ENCODE measurements at regions not wholly inside any gene's neighbourhood (a gene's known extent, or its start where the extent isn't known, plus 50 kb on each side); places are given as distances from the start of the nearest gene placed in this dataset.
"Not testable (repeated sequence)": the region's sequence is repeated elsewhere in the genome, so short reads cannot be mapped to it uniquely, and the experiment has no call there.

- Histone ChIP-seq H2BK5ac (ENCODE audit: low read depth, low read length, poor library complexity, severe bottlenecking) (no peak overlapping the region), H3K36me3 (ENCODE audit: control insufficient read depth in 1 of 2, insufficient read depth in 2 of 2, low read depth in 1 of 2, low read length in 2 of 2) (no peaks in the 10 kb centered on the region), H3K4me2 (ENCODE audit: low read length, poor library complexity, severe bottlenecking) (no peak overlapping the region), H3K9me3 (ENCODE audit: control insufficient read depth, low read length) (peaks cover 26% of the 10 kb centered on the region), H2AFZ (ENCODE audit: low read depth, low read length) (no peak overlapping the region), H2BK120ac (ENCODE audit: low read depth, low read length) (no peak overlapping the region), H2BK12ac (ENCODE audit: low read length in 2 of 2) (no peak overlapping the region), H4K91ac (ENCODE audit: low read length) (no peak overlapping the region), H3K14ac (ENCODE audit: low read length in 2 of 2) (no peak overlapping the region), H3K4me3 (ENCODE audit: insufficient read depth in 1 of 2, low read depth in 1 of 2, low read length in 2 of 2) (no peak overlapping the region), H3K23ac (ENCODE audit: low read length in 2 of 2) (no peak overlapping the region), H3K9ac (ENCODE audit: low read length) (no peak overlapping the region), H4K8ac (ENCODE audit: low read length) (no peak overlapping the region), H2BK15ac (ENCODE audit: low read depth, poor library complexity, severe bottlenecking) (no peak overlapping the region), H3K27me3 (ENCODE audit: control insufficient read depth in 1 of 2, insufficient read depth in 1 of 2, low read length in 2 of 2) (peaks cover 1 to 11% of the 10 kb centered on the region in 2 experiments), H3K18ac (ENCODE audit: low read depth in 1 of 2, low read length in 2 of 2) (no peak overlapping the region), H2AK5ac (ENCODE audit: low read length, severe bottlenecking) (no peak overlapping the region), H3K4me1 (ENCODE audit: control insufficient read depth, insufficient read depth, low read depth, low read length) (no peaks in the 10 kb centered on the region), H3K4ac (ENCODE audit: low read depth in 1 of 2, low read length in 2 of 2) (no peak overlapping the region), H3K79me1 (replicated peaks; ENCODE audit: low read length, poor library complexity, severe bottlenecking) (no peaks in the 10 kb centered on the region), H3K27ac (ENCODE audit: low read length, poor library complexity, severe bottlenecking) (no peak overlapping the region)
- no CpG with 5 or more reads among the region's 3 CpGs for WGBS
- no peak for DNase-seq
Observed at GRCh38 chr1:47599777-47600176, 161.9 kb downstream of the FOXD2 start.

GRCh38 chr1:47602491-47602890 is 164.6 kb downstream of the FOXD2 start:
- not testable (repeated sequence) for H3K4me2 ChIP-seq (ENCODE audit: low read length, poor library complexity, severe bottlenecking); H2BK5ac ChIP-seq (ENCODE audit: low read depth, low read length, poor library complexity, severe bottlenecking); H3K23ac ChIP-seq (ENCODE audit: low read length in 2 of 2); H4K91ac ChIP-seq (ENCODE audit: low read length); H3K9ac ChIP-seq (ENCODE audit: low read length); H3K4me3 ChIP-seq (ENCODE audit: insufficient read depth in 1 of 2, low read depth in 1 of 2, low read length in 2 of 2); H3K4me1 ChIP-seq (ENCODE audit: control insufficient read depth, insufficient read depth, low read depth, low read length); H3K14ac ChIP-seq (ENCODE audit: low read length in 2 of 2); H3K18ac ChIP-seq (ENCODE audit: low read depth in 1 of 2, low read length in 2 of 2); H3K4ac ChIP-seq (ENCODE audit: low read depth in 1 of 2, low read length in 2 of 2); H2AK5ac ChIP-seq (ENCODE audit: low read length, severe bottlenecking); H3K79me1 ChIP-seq (replicated peaks; ENCODE audit: low read length, poor library complexity, severe bottlenecking); DNase-seq; H3K36me3 ChIP-seq (ENCODE audit: control insufficient read depth in 1 of 2, insufficient read depth in 2 of 2, low read depth in 1 of 2, low read length in 2 of 2); H2AFZ ChIP-seq (ENCODE audit: low read depth, low read length); H2BK12ac ChIP-seq (ENCODE audit: low read length in 2 of 2); H4K8ac ChIP-seq (ENCODE audit: low read length); H3K27ac ChIP-seq (ENCODE audit: low read length, poor library complexity, severe bottlenecking); H2BK120ac ChIP-seq (ENCODE audit: low read depth, low read length); H3K27me3 ChIP-seq (ENCODE audit: control insufficient read depth in 1 of 2, insufficient read depth in 1 of 2, low read length in 2 of 2)
- WGBS, result 86% methylated on average over 11 of the region's 11 CpGs
- H3K9me3 ChIP-seq (ENCODE audit: control insufficient read depth, low read length), result peaks cover 32% of the 10 kb centered on the region
- peak overlapping the region; percentile 7 for H2BK15ac ChIP-seq (ENCODE audit: low read depth, poor library complexity, severe bottlenecking)

- H3K4ac ChIP-seq (ENCODE audit: low read depth in 1 of 2, low read length in 2 of 2); H3K14ac ChIP-seq (ENCODE audit: low read length in 2 of 2); H2BK15ac ChIP-seq (ENCODE audit: low read depth, poor library complexity, severe bottlenecking); H3K27ac ChIP-seq (ENCODE audit: low read length, poor library complexity, severe bottlenecking); H3K23ac ChIP-seq (ENCODE audit: low read length in 2 of 2); H3K4me1 ChIP-seq (ENCODE audit: control insufficient read depth, insufficient read depth, low read depth, low read length); H2BK5ac ChIP-seq (ENCODE audit: low read depth, low read length, poor library complexity, severe bottlenecking); H3K79me1 ChIP-seq (replicated peaks; ENCODE audit: low read length, poor library complexity, severe bottlenecking); H2AK5ac ChIP-seq (ENCODE audit: low read length, severe bottlenecking); H3K9ac ChIP-seq (ENCODE audit: low read length); H3K36me3 ChIP-seq (ENCODE audit: control insufficient read depth in 1 of 2, insufficient read depth in 2 of 2, low read depth in 1 of 2, low read length in 2 of 2); H3K4me2 ChIP-seq (ENCODE audit: low read length, poor library complexity, severe bottlenecking); H3K4me3 ChIP-seq (ENCODE audit: insufficient read depth in 1 of 2, low read depth in 1 of 2, low read length in 2 of 2); H4K8ac ChIP-seq (ENCODE audit: low read length); H2AFZ ChIP-seq (ENCODE audit: low read depth, low read length); H4K91ac ChIP-seq (ENCODE audit: low read length); H3K18ac ChIP-seq (ENCODE audit: low read depth in 1 of 2, low read length in 2 of 2); H2BK120ac ChIP-seq (ENCODE audit: low read depth, low read length); H3K27me3 ChIP-seq (ENCODE audit: control insufficient read depth in 1 of 2, insufficient read depth in 1 of 2, low read length in 2 of 2); H2BK12ac ChIP-seq (ENCODE audit: low read length in 2 of 2); DNase-seq: not testable (repeated sequence)
- H3K9me3 ChIP-seq (ENCODE audit: control insufficient read depth, low read length), result peaks cover 28% of the 10 kb centered on the region
- WGBS, result no CpG with 5 or more reads among the region's 1 CpG
Observed at GRCh38 chr1:47604869-47605268, 167.0 kb downstream of the FOXD2 start.

- peaks cover 12% of the 10 kb centered on the region for H3K9me3 ChIP-seq (ENCODE audit: control insufficient read depth, low read length)
- no peak overlapping the region for H3K27ac ChIP-seq (ENCODE audit: low read length, poor library complexity, severe bottlenecking)
- WGBS, result 84% methylated on average over 7 of the region's 7 CpGs
- no peak overlapping the region for H2AK5ac ChIP-seq (ENCODE audit: low read length, severe bottlenecking)
- no peak for DNase-seq
- no peak overlapping the region for H3K14ac ChIP-seq (ENCODE audit: low read length in 2 of 2)
- no peak overlapping the region for H2AFZ ChIP-seq (ENCODE audit: low read depth, low read length)
- H3K4me3 ChIP-seq (ENCODE audit: insufficient read depth in 1 of 2, low read depth in 1 of 2, low read length in 2 of 2), result no peak overlapping the region
- no peak overlapping the region for H2BK15ac ChIP-seq (ENCODE audit: low read depth, poor library complexity, severe bottlenecking)
- H4K8ac ChIP-seq (ENCODE audit: low read length), result no peak overlapping the region
- no peak overlapping the region for H3K23ac ChIP-seq (ENCODE audit: low read length in 2 of 2)
- no peaks in the 10 kb centered on the region for H3K36me3 ChIP-seq (ENCODE audit: control insufficient read depth in 1 of 2, insufficient read depth in 2 of 2, low read depth in 1 of 2, low read length in 2 of 2)
- H3K27me3 ChIP-seq (ENCODE audit: control insufficient read depth in 1 of 2, insufficient read depth in 1 of 2, low read length in 2 of 2), result no peaks in the 10 kb centered on the region
- no peak overlapping the region for H3K4me2 ChIP-seq (ENCODE audit: low read length, poor library complexity, severe bottlenecking)
- H3K18ac ChIP-seq (ENCODE audit: low read depth in 1 of 2, low read length in 2 of 2), result no peak overlapping the region
- no peaks in the 10 kb centered on the region for H3K79me1 ChIP-seq (replicated peaks; ENCODE audit: low read length, poor library complexity, severe bottlenecking)
- H2BK5ac ChIP-seq (ENCODE audit: low read depth, low read length, poor library complexity, severe bottlenecking), result no peak overlapping the region
- no peak overlapping the region for H2BK12ac ChIP-seq (ENCODE audit: low read length in 2 of 2)
- no peak overlapping the region for H3K4ac ChIP-seq (ENCODE audit: low read depth in 1 of 2, low read length in 2 of 2)
- no peak overlapping the region for H4K91ac ChIP-seq (ENCODE audit: low read length)
- peak overlapping the region; percentile 15 for H2BK120ac ChIP-seq (ENCODE audit: low read depth, low read length)
- no peak overlapping the region for H3K9ac ChIP-seq (ENCODE audit: low read length)
- H3K4me1 ChIP-seq (ENCODE audit: control insufficient read depth, insufficient read depth, low read depth, low read length), result no peaks in the 10 kb centered on the region
Observed at GRCh38 chr1:47608296-47608875, 170.5 kb downstream of the FOXD2 start.

Measured in mesenchymal stem cell (in vitro differentiated cells and primary cell).